ENCODE measurements at regions not wholly inside any gene's neighbourhood (a gene's known extent, or its start where the extent isn't known, plus 50 kb on each side); places are given as distances from the start of the nearest gene placed in this dataset.

DNA sequence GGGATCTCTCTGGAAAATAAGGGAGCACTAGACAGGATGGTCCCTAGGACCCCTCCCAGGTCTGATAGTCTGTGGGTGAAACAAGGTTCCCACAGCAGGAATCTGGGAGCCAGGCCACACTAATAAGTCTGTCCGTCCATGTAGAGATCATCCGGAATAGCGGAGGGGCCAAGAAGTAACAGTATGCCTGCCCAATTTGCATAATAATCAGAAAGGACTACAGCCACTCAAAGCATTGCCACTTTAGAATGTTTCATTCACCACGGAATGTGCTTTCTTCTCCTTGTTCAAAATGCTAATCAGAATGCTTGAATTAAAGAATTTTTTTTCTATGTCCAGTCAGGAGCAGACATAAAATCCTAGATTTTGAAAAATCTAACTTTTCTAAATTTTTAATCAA lies 254.9 kb downstream of the ACTL7B start:
- no CpG with 5 or more reads among the region's 4 CpGs for WGBS (ENCODE audit: insufficient coverage)
- intact Hi-C loops (cut with micrococcal nuclease) = no loop called here
- no peaks in the 10 kb centered on the region for H3K79me2 ChIP-seq (ENCODE audit: insufficient read depth, low read length)
- H3K27me3 Mint-ChIP-seq (ENCODE audit: low read depth in 3 of 3) = peaks cover 0 to 5% (median 0%) of the 10 kb centered on the region in 3 donors
- H3K27ac ChIP-seq (ENCODE audit: low read depth in 1 of 2, low read length in 2 of 2) = no peak overlapping the region
- H3K4me3 ChIP-seq (replicated peaks in 1 of 3; ENCODE audit: low read depth in 2 of 3, low read length in 3 of 3) = no peak overlapping the region
- H3K9me3 ChIP-seq (replicated peaks in 1 of 2; ENCODE audit: control insufficient read depth in 1 of 2, insufficient read depth in 1 of 2, low read length in 2 of 2) = no peaks in the 10 kb centered on the region
- no peak overlapping the region for H3K4me3 Mint-ChIP-seq
- no peaks in the 10 kb centered on the region for H3K27me3 ChIP-seq (ENCODE audit: control insufficient read depth in 2 of 2, insufficient read depth in 2 of 2, low read length in 2 of 2)
- no peak overlapping the region for H3K4me2 ChIP-seq (replicated peaks; ENCODE audit: extremely low read depth, low read length, poor library complexity, severe bottlenecking)
- no peak overlapping the region for H3K27ac Mint-ChIP-seq
- no peaks in the 10 kb centered on the region for H3K36me3 ChIP-seq (replicated peaks in 1 of 2; ENCODE audit: control insufficient read depth in 1 of 2, insufficient read depth in 2 of 2, low read length in 2 of 2)
- peaks cover 5% of the 10 kb centered on the region for H3K4me1 Mint-ChIP-seq
- no peak for DNase-seq
- no peaks in the 10 kb centered on the region for H3K4me1 ChIP-seq (ENCODE audit: control insufficient read depth in 1 of 2, insufficient read depth in 2 of 2, low read length in 2 of 2)
- H3K9me3 Mint-ChIP-seq = peaks cover 0 to 3% (median 0%) of the 10 kb centered on the region in 7 donors
- H4K20me1 ChIP-seq (ENCODE audit: insufficient read depth, low read length) = no peaks in the 10 kb centered on the region
- no peak overlapping the region for H3K9ac ChIP-seq (ENCODE audit: insufficient read depth, low read length, poor library complexity, severe bottlenecking)
- no peak for TF ChIP-seq CTCF (IDR thresholded peaks at IDR 0.05)
- H2AFZ ChIP-seq (ENCODE audit: insufficient read depth, low read depth, low read length, poor library complexity, severe bottlenecking) = no peak overlapping the region
- no peaks in the 10 kb centered on the region for H3K36me3 Mint-ChIP-seq

DNA sequence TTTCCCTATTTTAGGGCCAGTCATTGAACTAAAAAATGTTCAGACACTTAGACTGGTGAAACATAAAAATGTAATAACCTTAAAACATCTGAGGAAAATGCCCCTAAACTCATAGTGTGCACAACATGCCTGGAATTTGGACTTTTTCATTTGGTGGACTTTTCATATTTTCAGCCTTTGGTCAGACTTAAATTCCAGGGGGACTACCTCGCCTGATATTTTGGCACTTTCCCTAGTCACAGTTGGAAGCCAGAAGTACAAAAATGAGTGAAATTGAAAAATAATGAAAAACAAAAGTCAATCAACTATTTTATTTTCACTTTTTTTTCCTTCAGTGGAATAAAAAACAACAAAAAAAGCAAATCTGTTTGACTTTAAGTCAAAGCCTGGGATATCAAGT lies 256.2 kb downstream of the ACTL7B start:
- Mint-ChIP-seq H3K4me1 (peaks cover 4% of the 10 kb centered on the region), H3K9me3 (peaks cover 0 to 3% (median 0%) of the 10 kb centered on the region in 7 donors), H3K27me3 (ENCODE audit: low read depth in 3 of 3) (peaks cover 0 to 5% (median 0%) of the 10 kb centered on the region in 3 donors), H3K27ac (no peak overlapping the region), H3K36me3 (no peaks in the 10 kb centered on the region), H3K4me3 (no peak overlapping the region)
- no CpG with 5 or more reads among the region's 1 CpG for WGBS (ENCODE audit: insufficient coverage)
- Histone ChIP-seq H3K4me1 (ENCODE audit: control insufficient read depth in 1 of 2, insufficient read depth in 2 of 2, low read length in 2 of 2) (no peaks in the 10 kb centered on the region), H3K9me3 (replicated peaks in 1 of 2; ENCODE audit: control insufficient read depth in 1 of 2, insufficient read depth in 1 of 2, low read length in 2 of 2) (no peaks in the 10 kb centered on the region), H3K36me3 (replicated peaks in 1 of 2; ENCODE audit: control insufficient read depth in 1 of 2, insufficient read depth in 2 of 2, low read length in 2 of 2) (no peaks in the 10 kb centered on the region), H3K9ac (ENCODE audit: insufficient read depth, low read length, poor library complexity, severe bottlenecking) (no peak overlapping the region), H3K79me2 (ENCODE audit: insufficient read depth, low read length) (no peaks in the 10 kb centered on the region), H3K4me3 (replicated peaks in 1 of 3; ENCODE audit: low read depth in 2 of 3, low read length in 3 of 3) (no peak overlapping the region), H3K27me3 (ENCODE audit: control insufficient read depth in 2 of 2, insufficient read depth in 2 of 2, low read length in 2 of 2) (no peaks in the 10 kb centered on the region), H3K4me2 (replicated peaks; ENCODE audit: extremely low read depth, low read length, poor library complexity, severe bottlenecking) (no peak overlapping the region), H2AFZ (ENCODE audit: insufficient read depth, low read depth, low read length, poor library complexity, severe bottlenecking) (no peak overlapping the region), H4K20me1 (ENCODE audit: insufficient read depth, low read length) (no peaks in the 10 kb centered on the region), H3K27ac (ENCODE audit: low read depth in 1 of 2, low read length in 2 of 2) (no peak overlapping the region)
- TF ChIP-seq CTCF (IDR thresholded peaks at IDR 0.05) = no peak
- intact Hi-C loops (cut with micrococcal nuclease) = no loop called here
- DNase-seq = no peak

Data from CD14-positive monocyte (primary cell).